GM12874 (cell line): ENCODE measurements at regions not wholly inside any gene's neighbourhood (a gene's known extent, or its start where the extent isn't known, plus 50 kb on each side); places are given as distances from the start of the nearest gene placed in this dataset.

Source experiments
- TF ChIP-seq, protein P1 (sequence below): IDR thresholded peaks from 2 replicates; pipeline ENCODE4 v1.5.1; 2011; ENCODE audit warnings: low read depth, mild to moderate bottlenecking, control low read depth, low read length, moderate library complexity; ENCODE audit not compliant: insufficient read depth

DNA sequence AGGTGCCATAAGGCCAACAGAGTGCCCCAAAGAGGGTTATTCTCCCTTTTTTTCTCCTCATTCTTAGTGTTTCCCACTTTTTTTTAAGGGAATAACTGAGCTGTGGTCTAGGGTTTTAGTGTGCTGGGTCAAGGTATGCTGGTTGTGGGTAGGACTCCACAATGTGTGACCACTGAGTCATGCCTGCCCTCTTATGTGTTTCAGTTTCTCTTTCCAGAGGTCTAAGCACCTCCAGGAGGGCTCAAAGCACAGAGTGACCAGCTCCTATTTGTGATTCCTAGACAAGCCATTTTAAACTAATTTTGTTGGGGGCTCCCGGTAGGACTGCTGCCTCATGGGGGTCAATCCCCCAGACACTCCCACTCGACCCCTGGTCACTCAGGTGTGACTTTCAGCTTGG lies 80.5 kb upstream of the GC start:
- TF ChIP-seq, protein P1, sequence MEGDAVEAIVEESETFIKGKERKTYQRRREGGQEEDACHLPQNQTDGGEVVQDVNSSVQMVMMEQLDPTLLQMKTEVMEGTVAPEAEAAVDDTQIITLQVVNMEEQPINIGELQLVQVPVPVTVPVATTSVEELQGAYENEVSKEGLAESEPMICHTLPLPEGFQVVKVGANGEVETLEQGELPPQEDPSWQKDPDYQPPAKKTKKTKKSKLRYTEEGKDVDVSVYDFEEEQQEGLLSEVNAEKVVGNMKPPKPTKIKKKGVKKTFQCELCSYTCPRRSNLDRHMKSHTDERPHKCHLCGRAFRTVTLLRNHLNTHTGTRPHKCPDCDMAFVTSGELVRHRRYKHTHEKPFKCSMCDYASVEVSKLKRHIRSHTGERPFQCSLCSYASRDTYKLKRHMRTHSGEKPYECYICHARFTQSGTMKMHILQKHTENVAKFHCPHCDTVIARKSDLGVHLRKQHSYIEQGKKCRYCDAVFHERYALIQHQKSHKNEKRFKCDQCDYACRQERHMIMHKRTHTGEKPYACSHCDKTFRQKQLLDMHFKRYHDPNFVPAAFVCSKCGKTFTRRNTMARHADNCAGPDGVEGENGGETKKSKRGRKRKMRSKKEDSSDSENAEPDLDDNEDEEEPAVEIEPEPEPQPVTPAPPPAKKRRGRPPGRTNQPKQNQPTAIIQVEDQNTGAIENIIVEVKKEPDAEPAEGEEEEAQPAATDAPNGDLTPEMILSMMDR = no peak

DNA sequence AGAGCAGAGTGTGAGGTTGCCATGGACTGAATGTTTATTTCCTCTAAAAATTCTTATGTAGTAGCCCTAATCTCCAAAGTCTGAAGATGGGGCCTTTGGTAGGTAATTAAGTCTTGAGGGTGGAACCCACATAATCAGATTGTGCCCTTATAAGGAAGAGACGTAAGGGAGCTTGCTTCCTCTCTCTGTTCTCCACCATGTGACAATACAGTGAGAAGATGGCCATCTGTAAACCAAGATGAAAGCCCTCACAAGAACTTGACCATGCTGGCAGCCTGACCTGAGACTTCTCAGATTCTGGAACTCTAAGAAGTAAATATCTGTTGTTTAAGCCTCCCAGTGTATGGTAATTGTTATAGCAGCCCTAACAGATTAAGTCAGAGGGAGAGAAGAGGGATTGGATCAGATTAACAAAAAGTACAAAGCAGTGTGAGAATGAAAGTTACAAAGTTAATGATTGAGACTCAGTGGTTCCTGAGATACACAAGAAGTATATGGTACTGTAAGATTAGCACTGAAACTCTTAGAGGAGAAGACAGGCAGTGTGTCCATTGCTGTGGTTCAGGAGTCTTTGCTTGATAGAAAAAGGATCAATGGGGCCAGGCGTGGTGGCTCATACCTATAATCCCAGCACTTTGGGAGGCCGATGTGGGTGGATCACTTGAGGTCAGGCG lies 82.5 kb upstream of the GC start:
- TF ChIP-seq, protein P1 = no peak

DNA sequence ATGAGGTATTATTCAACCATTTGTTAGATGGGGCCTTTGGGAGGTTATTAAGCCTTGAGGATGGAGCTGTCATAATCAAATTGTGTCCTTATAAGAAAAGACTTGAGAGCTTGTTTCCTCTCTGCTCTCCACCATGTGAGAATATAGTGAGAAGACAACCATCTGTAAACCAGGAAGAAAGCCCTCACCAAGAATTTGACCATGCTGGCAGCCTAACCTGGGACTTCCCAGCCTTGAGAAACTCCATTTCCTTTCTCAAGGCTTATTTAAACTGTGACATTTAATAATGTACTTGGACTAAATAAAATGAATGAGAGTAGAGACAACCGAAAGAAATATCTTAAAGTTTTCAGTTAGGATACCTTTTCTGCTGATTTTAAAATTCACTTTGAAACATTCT lies 83.7 kb upstream of the GC start:
- TF ChIP-seq, protein P1 = no peak

DNA sequence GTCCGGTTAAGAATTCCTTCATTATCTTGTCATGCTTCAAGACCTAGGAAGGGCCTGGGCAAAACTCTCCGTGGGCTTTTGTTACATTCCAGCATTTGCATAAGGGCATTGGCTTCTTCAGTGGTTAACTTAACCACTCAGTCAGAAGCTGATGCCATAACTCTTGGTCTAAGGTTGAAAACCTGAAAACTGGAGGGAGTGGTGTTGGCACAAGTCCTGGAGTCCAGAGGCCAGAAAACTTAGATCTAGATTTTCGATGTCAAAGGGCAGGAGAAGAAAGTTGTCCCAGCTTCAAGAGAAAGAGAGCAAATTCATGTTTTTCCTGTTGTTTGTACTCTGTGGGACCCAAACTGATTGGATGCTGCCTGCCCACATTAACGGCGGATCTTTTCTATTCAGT lies 86.6 kb upstream of the GC start:
- TF ChIP-seq, protein P1 = no peak

DNA sequence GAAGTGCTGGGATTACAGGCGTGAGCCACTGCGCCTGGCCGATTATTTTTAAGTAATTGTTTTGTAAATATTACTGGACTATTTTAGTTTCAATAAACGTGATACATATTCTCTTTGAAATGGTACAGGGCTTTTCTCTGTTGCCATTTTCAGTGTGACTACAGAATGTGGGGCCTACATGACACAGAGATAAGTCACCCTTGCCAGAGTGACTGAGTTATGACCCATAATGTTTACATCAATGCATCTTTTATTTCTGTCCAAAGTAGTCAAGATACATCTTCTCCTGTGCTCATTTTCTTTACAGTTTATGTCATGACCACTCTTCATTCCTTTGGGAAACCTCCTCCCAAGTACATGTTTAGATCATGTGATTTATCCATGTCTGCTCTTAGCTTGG lies 88.3 kb upstream of the GC start:
- TF ChIP-seq, protein P1 = no peak

DNA sequence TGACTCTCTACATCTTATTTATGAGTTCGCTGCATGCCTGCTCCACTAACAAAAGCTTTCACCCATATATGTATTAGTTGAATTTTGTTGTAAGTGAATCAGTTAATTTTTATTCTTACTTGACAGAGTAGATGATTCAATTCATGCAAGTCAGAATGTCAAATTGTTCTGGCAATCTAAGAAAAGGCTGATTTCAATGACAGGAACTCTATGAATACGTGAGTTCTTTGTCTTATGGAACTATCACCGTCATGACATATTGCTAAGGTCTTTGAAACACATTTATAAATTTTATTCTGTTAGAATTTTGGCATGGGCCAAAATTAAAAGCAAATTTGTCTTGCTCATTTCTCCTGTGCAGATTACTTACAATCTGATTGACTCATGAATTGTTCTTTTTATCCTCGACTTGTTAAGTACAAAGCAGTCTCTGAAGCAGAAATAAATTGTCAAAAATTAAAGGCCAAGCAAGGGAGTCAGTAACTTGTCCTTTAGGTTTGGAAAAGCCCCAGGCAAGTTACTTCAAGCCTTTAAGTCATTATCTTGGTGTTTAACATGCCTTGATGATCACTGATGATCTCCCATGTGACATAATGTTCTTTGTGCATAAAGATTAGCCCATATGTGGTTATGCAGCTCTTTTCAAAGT lies 89.0 kb upstream of the GC start:
- TF ChIP-seq, protein P1 = no peak

DNA sequence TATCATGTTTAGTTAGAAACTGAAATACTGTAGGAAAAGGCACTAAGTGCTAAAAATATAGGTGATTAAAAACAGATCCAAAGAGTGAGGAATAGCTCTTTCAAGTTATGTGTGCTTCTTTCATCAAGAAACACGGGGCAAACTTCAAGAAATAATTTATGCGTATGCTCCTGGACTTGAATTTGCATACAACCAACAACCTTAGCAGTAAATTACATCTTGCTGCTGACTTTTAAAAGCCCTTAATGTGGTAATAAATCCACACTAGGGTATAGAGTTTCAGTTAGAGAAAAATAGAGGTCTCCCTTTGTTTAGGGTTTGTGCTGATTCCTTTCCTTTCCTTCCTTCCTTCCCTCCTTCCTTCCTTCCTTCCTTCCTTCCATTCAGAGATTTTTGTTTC lies 94.5 kb upstream of the GC start:
- TF ChIP-seq, protein P1 = no peak
